NCI-H526 treated with DMSO at 0.1 percent for 48 hours (cell line): ENCODE measurements at regions not wholly inside any gene's neighbourhood (a gene's known extent, or its start where the extent isn't known, plus 50 kb on each side); places are given as distances from the start of the nearest gene placed in this dataset.

Experiments
- DNase-seq: peaks from one replicate; lab custom pipeline; 2025; lab: John Stamatoyannopoulos, UW

DNA sequence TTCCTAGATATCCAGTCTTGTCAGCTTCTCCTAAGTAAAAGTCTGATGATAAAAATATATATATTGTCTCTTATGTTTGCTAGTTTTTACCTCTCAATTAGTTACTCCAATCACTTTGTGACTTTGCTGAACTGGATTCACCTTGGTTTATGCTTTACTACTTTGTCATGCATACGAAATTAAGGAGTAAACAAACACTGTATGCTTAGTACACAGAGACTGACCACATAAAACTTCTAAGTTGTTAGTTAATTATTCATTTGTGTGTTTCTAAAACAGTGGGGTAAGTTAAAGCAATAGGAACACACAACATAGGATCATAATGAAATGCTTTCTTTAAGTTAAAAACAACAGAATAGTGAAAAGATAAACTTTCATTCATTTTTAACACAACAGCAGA, 877.3 kb upstream of the MAP3K7 start:
- DNase-seq, result no peak

DNA sequence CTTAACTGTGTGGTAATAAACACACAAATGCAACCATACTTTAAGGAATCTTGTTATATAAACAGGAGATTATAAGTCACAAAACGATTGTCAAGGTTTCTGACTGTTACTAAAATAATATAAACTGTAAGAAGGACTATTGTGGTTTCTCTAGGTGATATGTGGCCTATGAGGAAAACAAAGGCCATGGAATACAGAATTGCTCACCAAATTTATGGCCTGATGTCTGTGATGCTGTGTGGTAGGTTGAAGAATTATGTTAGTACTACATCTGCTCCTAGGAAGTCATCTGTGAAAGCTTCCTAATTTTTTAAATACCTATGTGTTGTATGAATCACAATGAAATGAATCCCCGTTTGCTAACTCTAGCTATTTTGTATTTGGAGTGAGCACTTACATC, 875.4 kb upstream of the MAP3K7 start:
- no peak for DNase-seq

DNA sequence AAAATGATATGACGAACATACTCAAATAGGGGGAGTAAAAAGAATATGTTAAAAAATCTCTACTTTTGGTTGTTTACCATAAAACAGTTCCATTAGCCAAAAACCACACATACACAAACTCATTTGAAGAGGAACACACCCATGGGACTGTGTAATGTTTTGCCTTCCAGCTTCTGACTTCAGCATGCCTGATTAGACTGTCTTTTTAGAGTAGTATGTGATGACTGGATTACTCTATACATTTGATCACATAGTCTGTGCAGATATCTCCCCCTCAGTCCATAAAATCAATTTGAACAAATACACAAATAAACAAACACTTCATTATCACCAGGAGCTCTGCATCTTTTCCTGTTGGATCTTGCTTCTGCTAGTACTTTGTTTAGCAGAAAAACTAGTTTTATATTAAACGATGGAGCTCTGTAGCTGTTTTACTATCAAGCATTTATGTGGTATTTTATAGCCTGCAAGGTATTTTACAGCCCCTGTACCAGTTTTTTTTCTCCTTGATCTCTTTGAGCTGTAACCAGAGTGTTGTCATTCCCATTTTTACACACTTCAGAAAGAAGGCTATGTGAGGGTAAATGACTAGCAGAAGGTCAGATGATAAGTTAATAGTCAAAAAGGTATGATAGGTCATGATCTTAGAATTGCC, 866.5 kb upstream of the MAP3K7 start:
- no peak for DNase-seq

DNA sequence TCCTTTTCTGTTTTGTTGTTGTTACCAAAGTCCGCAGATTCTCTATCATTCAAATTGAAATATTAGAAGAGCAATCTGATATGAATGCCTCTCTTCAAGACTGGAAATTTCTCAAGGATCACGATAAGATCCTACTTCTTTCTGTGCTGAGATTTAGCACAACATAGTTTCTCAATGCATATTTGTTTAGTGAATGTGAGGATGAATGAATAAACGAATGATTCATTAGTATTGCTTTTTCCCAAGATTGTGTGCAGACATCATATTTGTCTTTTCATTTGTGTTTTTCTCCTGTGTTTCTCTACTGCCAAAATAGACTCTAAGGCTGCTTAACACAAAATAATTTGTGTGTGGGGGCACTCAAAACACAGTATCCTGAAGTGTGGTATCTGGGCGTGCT, 862.7 kb upstream of the MAP3K7 start:
- DNase-seq, result no peak

DNA sequence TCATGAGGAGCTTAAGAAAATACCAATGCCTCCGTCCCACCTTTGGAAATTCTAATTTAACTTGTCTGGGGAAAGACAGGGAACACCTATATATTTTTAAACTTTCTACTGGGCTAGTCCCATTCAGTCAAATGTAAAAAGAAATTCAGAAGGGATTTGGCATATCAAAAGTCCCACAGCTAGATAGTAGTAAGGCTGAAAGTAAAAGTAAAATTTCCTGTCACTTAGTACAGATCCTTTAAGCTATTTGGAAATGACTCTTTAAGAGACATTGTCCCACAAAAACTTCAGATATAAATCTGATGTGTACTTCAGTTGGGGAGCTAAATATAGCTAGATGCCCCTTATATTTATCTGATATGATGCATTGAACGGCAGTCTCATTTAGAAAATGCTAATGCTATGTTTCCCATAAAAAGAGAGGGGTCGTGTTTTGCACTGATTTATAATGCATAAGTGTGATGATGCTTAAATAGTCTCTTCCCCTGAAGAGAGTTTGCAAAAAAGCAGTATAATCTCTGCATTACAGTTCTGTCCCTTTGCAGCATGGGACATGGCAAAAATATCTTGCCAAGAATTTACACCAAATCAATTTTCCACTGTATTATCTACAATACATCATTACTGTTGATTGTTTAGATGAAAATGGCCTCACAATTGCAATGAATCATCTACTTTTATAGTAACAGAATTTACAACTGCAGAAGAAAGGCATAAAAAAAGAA, 860.8 kb upstream of the MAP3K7 start:
- DNase-seq, result no peak

DNA sequence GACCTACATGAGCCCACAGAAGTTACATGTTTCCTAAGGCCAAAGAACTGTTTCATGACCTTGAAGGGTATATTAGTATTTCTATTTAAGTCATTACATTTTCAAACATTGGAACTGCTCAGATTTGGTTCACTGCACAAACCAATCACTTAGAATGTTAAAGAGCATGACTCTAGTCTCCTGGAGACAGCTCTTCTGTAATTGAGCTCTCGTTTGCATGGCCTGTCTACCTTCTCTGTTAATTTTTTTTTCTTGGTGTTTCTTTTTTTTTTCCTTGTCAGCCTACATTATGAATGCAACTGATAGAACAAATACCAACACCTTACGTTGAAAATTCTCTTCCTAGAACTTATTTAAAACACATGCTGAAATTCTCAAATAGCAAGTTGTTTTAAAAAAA, 860.2 kb upstream of the MAP3K7 start:
- no peak for DNase-seq

DNA sequence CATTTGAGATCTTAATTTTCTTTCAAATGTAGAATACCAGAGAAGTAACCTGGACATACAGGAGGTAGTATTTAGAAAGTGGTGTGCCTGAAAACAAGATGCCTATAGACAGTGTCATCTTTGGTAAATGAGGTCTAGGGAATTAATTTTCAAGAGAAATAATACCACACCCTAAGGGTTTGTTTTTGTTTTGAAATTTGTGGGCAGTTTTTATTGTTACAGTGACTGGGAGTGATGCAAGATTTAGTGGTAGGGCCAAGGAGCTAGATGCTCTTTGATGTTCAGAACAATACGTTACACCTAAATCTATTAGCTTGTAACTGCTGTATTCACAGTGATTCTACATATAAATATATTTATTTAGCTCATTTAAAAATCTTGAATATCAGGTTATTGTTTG, 856.5 kb upstream of the MAP3K7 start:
- DNase-seq, result no peak

DNA sequence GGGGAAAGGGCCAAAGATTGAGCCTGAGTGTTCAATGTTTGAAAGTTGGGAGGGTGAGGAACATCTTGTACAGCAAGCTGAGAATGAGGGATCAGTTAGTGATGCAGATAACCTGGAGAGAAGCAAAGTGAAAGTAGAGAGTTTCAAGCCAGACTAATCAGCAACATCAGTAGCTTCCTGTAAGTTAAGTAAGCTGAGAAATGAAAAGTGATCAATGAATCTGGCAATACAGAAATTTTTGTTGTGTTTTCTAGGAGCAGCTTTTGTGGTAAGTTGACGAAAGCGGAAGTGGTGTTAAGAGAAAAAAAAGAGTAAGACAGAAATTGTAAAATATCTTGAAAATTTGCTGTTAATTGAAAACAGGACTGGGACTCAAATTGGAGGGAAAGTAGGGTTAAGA, 855.5 kb upstream of the MAP3K7 start:
- DNase-seq, result no peak

DNA sequence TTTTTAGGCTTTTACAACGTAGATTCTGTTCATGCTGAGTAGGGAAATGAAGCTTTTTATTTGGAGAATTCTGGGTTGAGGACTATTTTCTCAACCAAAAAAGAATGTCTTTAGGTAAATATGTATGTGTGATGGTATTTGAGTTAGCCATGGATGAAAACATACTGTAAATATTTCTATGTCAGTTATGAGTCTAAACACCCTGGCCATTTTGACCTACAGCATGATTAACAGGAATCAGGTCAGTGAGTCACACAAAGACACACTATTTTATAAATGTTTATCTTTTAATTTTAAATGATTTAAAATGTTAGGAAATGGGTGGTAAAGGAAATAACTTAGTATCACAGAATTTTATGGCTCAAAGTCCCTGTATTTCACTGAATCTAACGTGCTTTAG, 851.7 kb upstream of the MAP3K7 start:
- DNase-seq, result no peak

DNA sequence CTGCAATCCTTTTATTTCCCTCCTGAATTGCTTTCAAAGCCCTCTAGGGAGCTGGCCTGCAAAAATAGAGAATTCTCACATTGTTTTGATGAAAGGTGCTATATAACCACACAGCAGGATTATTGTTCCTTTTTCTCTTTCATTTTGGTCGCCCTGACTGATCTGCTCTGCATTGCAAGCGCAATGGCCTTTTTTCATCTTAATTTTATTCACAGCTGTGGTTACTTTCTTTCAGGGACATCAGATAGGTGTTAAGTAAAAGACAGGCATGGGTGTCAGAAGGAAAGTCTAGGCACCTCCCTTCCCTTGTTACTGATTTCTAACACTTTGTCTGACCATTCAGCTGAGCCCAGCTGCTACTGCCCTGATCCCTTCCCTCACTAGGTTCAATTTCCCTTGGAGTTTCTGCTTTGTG, 850.5 kb upstream of the MAP3K7 start:
- DNase-seq, result no peak

DNA sequence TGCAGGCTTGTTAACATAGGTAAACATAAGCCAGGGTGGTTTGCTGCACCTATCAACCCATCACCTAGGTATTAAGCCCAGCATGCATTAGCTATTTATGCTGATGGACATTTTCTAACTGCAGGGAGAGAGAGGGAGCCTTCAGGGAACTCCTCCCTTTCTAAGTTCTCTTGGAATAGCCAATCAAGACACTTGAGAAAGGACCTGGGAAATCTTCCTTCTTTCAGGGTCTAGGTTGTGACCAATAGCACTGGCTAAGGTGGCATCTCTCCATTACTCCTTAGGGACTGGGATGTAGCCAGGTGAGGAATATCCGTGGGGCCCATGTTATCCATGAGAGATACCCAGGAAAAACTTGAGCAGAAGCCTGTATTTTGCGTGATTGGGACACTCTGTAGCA, 849.6 kb upstream of the MAP3K7 start:
- DNase-seq, result no peak

DNA sequence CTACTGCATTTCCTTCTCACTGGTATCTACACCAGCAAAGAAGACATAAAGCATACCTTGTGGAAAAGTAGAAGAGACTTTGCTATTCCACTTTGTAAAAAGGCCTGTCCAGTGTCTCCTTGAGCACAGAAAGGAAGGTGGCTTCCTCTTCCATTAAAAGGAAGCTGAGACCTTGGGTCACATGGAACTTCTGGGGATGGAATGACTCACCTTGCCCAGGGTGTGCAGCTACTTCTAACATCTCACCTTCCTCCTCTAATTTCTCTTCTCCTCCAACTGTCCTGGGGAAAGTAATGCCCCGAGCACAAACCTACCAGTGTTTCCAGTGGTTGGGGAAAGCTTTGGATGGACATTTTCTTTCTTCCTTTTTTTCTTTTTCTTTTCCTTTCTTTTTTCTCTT, 848.8 kb upstream of the MAP3K7 start:
- no peak for DNase-seq

DNA sequence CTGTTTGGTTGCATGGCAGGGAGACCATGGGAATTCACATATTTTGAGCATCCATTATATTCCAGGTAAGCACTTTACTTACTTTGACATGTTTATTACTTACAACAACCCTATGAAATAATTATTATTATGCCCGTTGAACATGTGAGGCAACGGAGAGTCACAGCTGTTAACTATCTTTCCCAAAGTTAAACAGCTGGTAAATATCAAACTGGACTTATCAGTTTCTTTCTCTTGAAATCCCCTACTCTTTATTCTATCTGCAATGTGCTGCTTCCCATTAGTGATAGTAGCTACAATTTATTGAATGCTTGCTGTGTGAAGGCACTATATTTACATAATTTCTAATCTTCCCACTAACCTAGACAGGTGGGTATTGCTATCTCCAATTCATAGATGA, 847.7 kb upstream of the MAP3K7 start:
- DNase-seq, result no peak

DNA sequence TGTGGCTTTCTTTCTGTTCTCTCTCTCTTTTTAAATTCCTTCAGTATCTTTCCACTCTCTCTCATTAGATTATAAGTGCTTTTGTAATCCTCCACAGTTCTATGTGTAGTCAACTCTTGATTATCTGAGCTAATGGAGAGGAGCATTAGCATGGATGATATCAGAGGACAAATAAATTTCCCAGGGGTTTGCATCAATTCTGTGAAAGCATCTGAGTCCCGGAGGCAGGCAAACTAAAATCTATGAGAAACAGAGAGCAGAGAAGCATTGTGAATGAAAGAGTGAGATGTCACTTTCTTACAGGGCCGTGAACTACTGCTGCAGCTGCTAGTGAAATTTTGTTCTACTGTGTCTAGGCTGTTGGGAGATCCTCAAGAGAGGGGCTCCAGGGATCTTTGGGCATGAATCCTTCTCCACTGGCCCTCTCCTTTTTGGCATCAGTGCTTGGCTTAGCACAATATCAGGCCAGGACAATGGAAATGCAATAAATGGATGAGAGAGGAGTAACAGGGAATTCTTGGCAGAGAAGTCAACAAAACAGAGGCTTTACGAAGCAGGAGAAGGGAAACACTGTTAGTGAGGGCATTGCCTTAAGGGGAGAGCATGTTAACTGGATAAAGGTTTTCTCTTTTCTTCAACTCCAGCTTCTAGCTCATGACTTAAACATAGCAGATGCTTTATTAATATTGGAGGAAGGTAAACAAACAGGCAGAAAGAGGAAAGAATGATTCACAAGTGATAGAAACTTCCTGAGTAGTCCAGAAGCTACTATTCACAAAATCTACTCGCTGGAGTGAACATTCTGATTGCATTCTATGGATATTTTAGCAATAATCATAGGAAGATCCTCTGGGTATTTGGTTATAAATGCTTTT, 847.0 kb upstream of the MAP3K7 start:
- DNase-seq, result no peak

DNA sequence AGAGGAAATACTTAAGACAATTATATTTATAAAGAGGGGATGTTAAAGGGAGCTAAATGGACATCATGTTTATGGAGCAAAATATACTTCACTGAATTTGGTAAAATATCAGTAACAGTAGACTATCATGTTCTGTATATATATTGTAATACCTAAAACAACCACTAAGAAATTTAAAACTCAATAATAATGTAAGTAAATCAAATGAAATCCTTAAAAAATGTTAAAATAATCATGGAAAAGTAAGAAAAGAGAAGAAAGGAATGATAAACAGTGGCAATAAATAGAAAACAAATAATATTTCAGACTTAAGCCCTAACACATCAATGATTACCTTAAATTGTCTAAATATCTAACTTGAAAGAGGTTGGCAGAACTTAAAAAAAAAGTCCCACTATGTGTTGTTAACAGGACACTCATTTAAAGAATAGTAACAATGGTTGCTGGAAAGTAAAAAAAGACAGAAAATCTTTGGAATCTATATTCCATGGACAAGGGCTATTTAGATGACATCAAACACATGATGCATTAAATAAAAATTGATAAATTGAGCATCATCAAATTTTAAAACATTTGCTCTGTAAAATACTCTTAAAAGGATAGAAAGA, 842.2 kb upstream of the MAP3K7 start:
- DNase-seq, result no peak

DNA sequence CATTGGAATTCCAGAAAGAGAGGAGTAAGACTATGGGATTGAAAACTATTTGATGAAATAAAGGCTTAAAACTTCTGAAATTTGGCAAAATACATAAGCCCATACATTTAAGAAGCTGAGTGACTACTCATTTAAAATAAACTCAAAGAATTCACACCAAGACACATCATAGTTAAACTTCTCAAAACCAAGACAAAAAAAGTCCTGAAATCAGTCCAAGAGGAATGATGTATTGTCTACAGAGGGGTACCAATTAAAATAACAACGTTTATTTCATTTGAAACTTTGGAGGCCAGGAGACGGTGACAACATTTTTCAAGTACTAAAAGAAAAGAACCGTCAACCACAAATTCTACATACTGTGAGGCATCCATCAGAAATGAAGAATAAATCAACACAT, 841.4 kb upstream of the MAP3K7 start:
- no peak for DNase-seq

DNA sequence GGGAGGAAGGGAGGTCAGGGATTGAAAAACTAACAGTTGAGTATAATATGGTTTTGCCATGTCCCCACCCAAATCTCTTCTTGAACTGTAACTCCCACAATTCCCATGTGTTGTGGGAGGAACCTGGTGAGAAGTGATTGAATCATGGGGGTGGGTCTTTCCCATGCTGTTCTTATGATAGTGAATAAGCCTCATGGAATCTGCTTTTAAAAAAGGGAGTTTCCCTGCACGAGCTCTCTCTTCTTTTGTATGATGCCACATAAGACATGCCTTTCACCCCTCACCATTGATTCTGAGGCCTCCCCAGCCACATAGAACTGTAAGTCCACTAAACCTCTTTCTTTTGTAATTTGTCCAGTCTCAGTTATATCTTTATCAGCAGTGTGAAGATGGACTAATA, 833.4 kb upstream of the MAP3K7 start:
- no peak for DNase-seq

DNA sequence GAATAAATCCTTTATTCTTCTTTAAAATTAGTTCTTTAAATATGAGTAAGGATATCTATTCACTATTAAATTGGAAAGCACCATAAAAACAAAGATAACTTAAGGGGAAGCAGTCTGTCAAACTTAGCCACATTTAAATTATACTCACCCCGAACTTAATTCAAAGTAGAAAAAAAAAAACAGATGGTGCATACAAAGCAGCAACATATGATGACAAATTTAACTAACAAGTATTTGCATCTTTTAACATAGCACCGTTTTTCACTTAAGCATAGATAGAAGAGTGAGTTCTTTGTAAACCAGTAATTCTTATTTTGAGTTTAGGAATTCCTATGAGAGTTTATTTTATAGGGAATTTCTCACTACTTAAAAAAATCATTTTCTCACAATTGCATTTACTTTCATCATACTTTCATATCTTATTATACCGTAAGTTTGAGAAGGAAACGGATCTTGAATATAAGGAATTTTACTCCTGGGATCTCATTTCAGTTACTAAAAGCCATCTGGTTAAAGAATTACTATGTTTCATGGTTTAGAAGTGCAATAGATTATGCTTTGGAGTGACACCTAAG, 828.2 kb upstream of the MAP3K7 start:
- peak; percentile 27 for DNase-seq

DNA sequence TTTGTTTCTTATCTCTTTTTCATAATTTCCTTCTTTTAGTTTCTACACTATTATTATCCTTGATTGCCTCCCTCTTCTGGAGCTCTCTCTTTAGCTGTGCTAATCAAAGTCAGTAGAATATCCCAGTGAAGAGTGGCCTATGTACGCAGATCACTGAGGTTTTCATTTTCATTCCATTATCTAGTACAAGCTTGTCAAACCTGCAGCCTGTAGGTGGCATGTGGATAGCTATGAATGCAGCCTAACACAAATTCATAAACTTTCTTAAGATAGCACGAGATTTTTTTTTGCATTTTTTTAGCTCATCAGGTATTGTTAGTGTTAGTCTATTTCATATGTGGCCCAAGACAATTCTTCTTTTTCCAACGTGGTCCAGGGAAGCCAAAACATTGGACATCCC, 825.7 kb upstream of the MAP3K7 start:
- no peak for DNase-seq

DNA sequence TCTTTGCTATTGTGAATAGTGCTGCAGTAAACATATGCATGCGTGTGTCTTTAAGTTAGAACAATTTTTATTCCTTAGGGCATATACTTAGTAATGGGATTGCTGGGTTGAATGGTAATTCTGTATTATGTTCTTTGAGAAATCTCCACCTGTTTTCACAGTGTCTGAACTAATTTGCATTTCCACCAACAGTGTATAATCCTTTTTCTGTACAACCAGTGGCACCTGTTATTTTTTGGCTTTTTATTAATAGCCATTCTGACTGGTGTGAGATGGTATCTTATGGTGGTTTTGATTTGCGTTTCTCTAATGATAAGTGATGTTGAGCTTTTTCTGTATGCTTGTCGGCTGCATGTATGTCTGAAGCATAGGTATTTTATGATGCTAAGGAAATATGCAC, 820.8 kb upstream of the MAP3K7 start:
- DNase-seq, result peak; percentile 31

DNA sequence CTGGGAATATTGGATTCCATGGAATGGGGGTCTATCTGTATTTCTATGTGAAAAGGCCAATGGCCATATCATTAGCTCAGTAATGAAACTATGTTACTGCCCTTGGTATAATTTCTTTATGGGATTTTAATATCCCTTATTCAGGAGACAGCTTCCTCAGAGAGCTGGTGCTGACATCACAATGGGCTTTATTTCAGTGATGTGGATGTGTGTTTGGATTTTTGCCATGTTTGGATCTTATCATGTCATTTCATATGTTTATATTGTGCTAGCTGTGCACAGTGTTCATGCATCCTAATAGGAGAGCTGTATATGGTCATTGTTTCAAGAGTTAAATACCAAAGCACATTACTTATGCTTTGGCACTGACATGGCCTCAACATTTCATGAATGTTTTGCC, 806.1 kb upstream of the MAP3K7 start:
- DNase-seq, result no peak

DNA sequence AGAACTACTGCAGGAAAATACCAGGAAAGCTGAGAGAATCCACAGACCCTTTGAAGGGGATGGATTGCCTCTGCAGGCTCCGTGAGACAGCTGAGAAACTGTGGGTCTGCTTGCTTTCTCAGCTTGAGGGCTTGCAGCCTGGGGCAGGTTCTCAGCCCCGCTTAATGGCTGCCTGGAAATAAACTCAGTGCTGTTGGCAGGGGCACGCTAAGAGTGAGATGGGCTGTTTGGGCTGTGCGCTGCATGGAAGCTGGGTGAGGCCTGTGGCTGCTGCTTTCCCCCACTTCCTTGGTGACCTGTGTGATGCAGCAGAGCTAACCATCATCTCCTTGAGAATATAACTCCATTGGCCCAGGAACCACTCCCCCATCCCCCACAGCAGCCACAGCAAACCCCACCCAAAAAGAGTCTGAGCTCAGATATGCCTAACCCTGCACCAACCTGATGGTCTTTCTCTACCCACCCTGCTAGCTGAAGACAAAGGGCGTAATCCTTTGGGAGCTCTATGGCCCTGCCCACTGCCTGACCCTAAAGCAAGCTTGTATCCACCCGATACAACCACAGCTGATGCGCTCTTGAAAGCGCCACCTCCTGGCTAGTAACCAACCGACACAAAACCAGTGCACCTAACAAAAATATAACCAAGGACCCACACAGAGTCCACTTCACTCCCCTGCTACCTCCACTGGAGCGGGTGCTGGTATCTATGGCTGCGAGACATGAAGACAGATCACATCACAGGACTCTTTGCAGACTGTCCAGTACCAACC, 800.6 kb upstream of the MAP3K7 start:
- no peak for DNase-seq
